ENCODE measurements at regions not wholly inside any gene's neighbourhood (a gene's known extent, or its start where the extent isn't known, plus 50 kb on each side); places are given as distances from the start of the nearest gene placed in this dataset.

DNA sequence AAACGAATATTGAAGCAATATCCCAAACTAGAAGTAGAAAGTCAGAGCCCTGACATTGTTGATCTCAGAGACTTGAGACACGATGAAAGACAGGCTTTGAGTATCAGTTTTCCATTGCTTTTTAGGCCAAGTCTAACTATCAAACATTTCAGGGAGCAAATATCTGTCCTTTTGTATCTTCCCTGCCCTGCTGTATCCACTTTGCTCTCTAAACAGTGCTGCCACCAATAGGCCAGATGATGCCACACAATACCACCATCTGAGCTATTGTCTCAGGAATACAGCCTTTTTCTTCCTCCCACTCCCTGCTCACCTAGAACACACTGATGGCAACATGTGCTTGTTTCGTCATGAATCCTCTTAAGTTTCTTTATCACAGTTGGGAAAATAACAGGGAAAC lies 62.6 kb upstream of the SPAG17 start:
- DNase-seq (ENCODE audit: low read depth), result peak; percentile 17

DNA sequence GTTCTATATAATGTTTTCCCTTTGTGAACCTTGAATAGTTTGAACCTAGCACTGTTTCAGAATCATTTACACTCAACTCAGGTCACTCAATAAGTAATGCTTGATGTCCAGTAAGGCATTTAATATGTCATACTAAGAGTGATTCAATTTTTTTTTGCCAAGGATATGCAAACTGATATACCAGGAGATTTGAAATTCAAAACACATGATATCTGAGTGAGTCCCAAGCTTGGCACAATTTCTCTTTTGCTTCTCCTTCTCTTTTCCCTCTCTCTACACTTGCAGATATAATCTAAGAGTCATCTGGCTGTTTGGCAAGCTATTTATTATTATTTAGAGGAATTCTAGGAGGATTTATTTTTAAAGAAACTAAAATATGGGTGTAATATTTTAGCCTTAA lies 61.6 kb upstream of the SPAG17 start:
- DNase-seq (ENCODE audit: low read depth), result no peak

DNA sequence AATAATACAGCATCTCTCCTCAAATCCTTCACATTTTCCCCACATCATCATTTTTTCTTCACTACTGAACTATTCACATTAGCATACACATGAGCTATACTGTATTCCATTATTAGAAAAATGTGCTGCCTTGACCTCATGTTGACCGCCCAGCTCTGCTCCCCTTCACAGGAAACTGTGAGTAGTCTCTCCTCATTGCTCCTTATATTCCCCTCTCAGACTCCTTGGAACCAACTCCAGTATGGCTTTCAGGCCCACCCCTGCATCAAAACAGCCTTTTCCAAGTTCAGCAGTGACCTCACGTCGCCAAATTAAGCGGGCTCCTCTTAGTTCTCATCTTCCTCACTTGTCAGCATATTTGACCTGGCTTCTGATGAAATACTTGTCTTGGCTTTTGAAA lies 59.2 kb upstream of the SPAG17 start:
- no peak for DNase-seq (ENCODE audit: low read depth)

DNA sequence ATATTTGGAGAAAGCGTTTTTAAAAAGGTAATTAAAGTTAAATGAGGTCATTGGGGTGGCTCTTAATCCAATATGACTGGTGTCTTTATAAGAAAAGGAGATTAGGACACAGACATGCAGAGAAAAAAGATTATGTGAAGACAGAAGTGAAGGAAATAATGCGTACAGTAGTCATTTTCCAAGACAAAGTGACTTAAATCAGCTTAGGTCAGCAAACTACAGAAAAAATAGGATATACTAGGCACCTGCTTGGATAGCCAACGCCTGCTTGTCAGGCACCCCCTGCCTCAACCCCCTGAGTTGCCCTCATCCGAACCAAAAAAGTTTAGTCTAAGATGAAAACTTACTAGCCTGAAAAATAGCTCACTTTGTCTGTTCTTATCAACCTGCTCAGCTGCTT lies 58.2 kb upstream of the SPAG17 start:
- DNase-seq (ENCODE audit: low read depth), result no peak

All from ELR (cell line).